Fibroblast of villous mesenchyme (primary cell): ENCODE measurements at regions not wholly inside any gene's neighbourhood (a gene's known extent, or its start where the extent isn't known, plus 50 kb on each side); places are given as distances from the start of the nearest gene placed in this dataset.
"Not testable (repeated sequence)": the region's sequence is repeated elsewhere in the genome, so short reads cannot be mapped to it uniquely, and the experiment has no call there.

Source experiments
- DNase-seq: peaks from one replicate; pipeline ENCODE4 v3.0.0-alpha.2; 2010; ENCODE audit warnings: low read depth
- H3K4me3 ChIP-seq: 2 replicates; pipeline ENCODE4 v1.5.1; 2011; ENCODE audit warnings: low read depth, mild to moderate bottlenecking, low read length
- TF ChIP-seq, protein P1 (sequence below): IDR thresholded peaks from 2 replicates; pipeline ENCODE4 v1.5.1; 2012; ENCODE audit warnings: low read depth, mild to moderate bottlenecking, low read length; ENCODE audit not compliant: insufficient read depth

DNA sequence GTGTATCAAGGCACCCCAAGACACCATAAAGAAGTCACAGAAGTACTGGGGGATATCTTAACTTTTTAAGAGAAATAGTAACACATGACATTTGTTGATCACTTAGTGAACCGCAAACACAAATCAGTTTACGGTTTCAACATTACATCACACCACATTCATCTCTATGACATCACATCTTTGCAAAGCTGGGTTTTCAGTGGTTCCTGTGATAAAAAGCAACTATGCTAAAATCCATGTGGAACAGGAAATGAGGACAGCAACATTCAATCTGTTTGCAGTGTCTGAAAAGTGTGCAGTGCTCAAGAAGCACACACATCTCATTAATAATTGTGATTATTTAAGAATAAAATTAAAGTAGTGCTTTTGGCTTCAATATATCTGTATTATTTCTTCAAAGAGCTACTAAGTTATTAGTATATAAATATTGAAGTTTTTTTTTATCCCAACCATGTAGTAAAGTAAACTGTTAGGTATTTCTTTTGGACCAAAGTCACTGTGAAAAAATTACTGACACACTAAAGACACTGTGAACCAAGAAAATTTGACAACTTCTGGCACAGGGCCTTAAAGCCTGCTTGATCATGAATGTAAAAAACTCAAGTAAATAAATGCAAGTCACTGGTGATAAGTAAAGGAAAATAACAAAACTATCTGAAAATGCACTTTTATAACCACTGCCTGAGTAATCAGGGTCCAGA is 156.0 kb upstream of the SOX6 start:
- H3K4me3 ChIP-seq: no peak overlapping the region
- no peak for DNase-seq
- TF ChIP-seq, protein P1, sequence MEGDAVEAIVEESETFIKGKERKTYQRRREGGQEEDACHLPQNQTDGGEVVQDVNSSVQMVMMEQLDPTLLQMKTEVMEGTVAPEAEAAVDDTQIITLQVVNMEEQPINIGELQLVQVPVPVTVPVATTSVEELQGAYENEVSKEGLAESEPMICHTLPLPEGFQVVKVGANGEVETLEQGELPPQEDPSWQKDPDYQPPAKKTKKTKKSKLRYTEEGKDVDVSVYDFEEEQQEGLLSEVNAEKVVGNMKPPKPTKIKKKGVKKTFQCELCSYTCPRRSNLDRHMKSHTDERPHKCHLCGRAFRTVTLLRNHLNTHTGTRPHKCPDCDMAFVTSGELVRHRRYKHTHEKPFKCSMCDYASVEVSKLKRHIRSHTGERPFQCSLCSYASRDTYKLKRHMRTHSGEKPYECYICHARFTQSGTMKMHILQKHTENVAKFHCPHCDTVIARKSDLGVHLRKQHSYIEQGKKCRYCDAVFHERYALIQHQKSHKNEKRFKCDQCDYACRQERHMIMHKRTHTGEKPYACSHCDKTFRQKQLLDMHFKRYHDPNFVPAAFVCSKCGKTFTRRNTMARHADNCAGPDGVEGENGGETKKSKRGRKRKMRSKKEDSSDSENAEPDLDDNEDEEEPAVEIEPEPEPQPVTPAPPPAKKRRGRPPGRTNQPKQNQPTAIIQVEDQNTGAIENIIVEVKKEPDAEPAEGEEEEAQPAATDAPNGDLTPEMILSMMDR: no peak

DNA sequence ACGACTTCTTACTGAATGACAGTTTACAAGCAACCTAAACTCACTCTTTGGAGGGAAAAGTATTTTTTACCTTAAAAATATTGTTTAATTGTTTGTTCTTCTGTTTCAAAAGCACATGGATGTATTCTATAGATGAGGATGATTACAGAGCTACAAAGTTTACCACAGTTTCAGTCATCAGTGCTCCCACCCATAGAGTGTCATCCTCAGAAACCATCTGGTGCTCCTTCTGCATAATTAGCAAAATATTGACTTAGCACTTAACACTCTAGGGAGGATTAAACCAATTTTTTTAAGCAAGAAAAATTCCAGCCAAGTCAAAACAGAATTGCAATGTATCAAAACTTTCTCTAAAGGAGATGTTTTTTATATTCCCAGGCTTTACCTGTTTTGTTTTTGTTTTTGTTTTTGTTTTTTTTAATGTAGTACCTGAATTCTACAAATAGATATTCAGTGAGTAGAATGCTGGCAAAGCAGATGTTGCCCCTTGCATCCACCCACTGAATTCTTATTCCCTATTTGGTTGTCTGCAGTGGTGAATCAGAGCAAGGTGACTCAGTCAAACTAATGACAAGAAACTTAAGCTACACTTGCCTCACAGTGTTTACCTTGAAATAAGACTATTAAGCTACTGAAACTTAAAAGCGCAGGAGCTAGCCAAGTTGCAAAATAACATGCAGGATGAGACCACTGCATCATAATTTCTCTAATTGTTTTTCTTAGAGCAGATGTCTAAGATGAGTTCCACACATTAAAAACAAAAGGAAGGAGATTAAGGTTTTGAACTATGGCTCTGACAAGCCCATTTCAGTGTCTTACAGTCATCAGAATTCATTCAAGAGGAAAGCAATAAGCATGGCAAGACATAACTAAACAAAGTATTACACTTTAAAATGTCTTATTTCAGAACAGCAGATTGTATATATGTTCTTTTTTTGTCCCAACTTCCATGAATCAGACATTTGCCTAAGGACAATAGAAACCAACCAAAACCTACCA is 155.1 kb upstream of the SOX6 start:
- TF ChIP-seq, protein P1: no peak

DNA sequence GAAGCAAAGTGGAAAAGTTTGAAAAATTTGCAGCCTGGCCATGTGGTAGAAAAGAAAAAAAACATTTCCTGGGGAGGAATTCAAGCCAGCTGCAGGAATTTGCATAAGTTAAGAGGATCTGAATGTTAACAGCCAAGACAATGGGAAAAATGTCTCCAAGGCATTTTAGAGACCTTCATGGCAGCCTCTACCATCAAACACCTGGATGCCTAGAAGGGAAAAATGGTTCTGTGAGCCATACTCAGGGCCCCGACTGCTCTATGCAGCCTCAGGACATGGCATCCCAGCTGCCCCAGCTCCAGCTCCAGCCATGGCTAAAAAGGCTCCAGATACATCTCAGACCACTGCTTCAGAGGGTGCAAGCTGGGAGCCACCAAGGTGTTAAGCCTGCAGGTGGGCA is 149.1 kb upstream of the SOX6 start:
- no peak overlapping the region for H3K4me3 ChIP-seq
- TF ChIP-seq, protein P1: no peak
- DNase-seq: no peak

More for the DNA sequence above, 155.1 kb upstream of the SOX6 start:
- DNase-seq: peak; percentile 52
- H3K4me3 ChIP-seq: no peak overlapping the region

DNA sequence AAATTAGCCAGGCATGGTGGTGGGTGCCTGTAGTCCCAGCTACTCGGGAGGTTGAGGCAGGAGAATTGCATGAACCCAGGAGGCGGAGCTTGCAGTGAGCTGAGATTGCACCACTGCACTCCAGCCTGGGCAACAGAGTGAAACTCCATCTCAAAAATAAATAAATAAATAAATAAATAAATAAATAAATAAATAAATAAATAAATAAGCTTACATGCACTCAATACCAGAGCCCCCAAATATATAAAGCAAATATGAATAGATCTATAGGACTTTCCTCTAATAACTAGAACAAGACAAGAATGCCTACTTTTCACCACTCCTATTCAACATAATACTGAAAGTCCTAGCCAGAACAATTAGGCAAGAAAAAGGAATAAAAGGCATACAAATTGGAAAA is 147.5 kb upstream of the SOX6 start:
- DNase-seq, H3K4me3 ChIP-seq: not testable (repeated sequence)

DNA sequence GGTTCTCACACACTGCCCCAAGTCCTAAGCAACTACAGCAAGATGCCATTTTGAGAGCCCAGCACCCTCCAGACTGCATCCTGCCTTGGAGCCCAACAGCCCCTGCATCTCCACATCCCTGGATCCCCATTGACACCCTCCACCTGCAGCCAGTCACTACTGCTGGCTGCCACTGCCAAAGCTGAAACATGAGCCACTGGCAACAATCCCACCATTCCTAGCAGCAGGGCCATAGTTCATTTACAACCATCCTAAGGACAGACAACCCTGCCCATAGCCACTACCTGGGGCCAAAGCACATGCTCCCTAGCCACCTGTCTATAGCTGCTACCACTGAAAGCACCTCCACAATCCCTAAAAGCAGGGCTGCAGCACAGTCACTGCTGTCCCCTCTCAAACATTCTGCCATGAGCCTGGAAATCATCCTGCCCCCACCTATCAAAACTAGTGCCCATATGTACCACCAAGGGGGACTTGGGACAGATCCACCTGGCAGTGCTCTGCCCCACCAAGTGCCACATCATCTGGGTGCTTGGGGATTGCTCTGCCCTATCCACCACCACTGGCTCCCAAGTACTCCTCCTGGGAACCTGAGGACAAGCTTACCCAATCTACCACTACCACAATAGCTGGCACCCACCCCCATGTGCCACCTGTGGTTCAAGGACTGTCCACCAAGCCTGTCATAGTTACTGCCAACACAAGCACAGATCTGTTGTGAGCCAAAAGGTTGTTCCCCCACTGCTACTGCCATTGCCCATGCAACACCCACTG is 138.8 kb upstream of the SOX6 start:
- no peak for DNase-seq
- no peak overlapping the region for H3K4me3 ChIP-seq
- TF ChIP-seq, protein P1: no peak

DNA sequence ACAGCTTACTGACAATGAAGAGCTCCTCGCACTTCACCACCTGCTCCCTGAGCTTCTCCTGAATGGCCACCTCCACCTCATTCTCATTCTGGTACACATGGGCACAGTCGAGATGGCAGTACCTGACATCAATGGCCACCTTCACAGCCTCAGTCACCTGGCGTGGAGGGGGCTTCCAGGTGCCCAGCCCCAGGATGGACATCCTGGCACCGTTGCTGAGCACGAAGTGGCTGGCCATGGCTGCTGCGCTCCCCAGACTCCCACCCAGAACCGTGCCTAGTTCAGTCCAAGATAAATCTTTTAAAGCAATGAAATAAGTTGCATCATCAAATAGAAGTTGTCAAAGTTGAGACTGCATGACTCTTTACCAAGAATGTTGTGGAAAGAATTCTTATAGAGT is 128.1 kb upstream of the SOX6 start:
- DNase-seq: no peak
- TF ChIP-seq, protein P1: no peak
- no peak overlapping the region for H3K4me3 ChIP-seq
